Fibroblast of skin of left biceps (primary cell): ENCODE measurements at regions not wholly inside any gene's neighbourhood (a gene's known extent, or its start where the extent isn't known, plus 50 kb on each side); places are given as distances from the start of the nearest gene placed in this dataset.

Source experiments
- DNase-seq, 2 experiments: peaks; one replicate each; pipeline ENCODE4 v3.0.0-alpha.2; 2013; ENCODE audit warnings: low read depth in 2 of 2

GRCh38 chr4:111572470-111572869 is 572.8 kb upstream of the FAM241A start:
- DNase-seq = no peak

DNA sequence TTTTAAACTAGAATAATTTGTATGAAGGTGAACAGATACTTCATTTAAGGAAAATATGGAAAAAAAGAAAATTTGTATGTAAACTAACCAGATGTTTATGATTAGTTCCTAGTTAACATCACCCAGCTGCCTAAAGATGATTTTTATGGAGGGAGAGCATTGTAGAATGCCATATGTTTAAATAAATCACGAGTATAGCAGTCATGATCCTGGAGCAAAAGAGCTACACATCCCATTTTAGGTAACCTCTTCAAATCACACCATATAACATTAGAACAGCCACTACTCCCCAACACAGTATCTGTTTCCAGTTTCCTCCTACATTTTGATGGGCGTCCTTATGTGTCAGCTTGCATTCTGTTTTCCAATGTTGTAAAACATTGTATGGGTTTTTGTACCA is 571.9 kb upstream of the FAM241A start:
- no peak for DNase-seq

DNA sequence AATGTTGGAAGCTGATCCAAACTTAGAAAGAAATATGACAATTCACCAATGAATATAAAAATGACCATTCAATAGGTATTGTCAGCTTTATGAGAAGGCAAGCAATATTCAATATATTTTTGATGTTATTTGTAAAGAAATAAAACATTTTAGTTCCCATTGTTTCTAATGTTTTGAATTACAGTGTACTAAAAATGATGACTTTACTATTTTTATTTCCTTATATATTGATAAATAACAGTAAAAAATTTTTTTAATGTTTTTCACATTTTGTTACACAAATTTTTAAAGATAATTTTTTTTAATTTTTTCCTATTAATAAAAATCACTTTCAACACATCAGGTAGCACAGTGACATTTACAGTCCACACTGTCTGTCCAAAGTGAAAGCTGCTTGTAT is 565.5 kb upstream of the FAM241A start:
- DNase-seq = no peak

- no peak for DNase-seq
These were observed 549.8 kb upstream of the FAM241A start for GRCh38 chr4:111595456-111595855.

- no peak for DNase-seq
These were observed 548.8 kb upstream of the FAM241A start for GRCh38 chr4:111596491-111596890.

- DNase-seq = no peak
These were observed 543.6 kb upstream of the FAM241A start for GRCh38 chr4:111601671-111602070.

- no peak for DNase-seq
These were observed 542.4 kb upstream of the FAM241A start for GRCh38 chr4:111602848-111603247.

- no peak for DNase-seq
These were observed 540.1 kb upstream of the FAM241A start for GRCh38 chr4:111605111-111605510.

DNA sequence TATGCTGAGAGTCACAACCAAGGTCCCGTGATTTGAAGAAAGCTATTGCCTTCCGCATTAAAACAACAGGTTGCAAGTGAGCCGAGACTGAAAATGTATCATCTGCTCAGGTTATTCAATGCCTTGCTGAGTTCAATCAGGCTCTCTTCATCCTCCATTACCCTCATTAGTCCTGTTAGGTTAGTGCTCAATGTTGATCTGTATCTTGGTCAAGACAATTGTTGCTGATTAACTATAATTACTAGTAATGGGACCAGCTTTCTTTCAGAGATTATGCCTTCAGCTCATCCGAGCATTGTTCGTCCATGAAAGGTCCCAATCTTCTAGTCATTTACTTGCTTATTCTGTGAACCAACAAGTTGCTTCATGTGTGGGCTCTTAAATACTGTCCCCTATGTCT is 534.6 kb upstream of the FAM241A start:
- no peak for DNase-seq

DNA sequence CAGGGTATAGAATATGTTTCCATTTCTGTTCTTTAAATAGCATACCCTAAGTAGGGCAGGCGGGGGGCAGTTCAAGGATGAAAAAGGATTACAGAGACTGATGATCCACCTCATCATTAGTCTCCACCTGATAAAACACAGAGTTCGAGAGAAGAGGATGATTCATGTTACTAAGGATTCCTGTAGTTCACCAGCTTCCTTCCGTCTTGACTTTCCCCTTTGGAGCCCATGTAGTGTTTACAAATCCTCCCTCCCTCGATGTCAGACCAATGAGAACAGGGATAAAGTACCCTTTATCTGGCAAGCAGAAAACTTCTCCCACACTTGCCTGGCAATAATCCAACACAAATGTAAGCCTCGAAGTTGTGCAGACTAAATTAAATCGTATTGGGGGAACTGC is 526.3 kb upstream of the FAM241A start:
- DNase-seq = no peak

DNA sequence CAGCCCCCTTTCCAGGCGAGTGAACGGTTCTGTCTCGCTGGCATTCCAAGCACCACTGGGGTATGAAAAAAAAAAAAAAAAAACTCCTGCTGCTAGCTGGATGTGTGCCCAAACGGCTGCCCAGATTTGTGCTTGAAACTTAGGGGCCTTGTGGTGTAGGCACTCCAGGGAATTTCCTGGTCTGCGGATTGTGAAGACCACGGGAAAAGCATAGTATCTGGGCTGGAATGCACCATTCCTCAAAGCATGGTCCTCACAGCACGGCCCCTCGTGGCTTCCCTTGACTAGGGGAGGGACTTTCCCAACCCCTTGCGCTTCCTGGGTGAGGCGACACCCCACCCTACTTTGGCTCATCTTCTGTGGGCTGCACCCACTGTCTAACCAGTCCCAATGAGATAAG is 516.8 kb upstream of the FAM241A start:
- no peak for DNase-seq

DNA sequence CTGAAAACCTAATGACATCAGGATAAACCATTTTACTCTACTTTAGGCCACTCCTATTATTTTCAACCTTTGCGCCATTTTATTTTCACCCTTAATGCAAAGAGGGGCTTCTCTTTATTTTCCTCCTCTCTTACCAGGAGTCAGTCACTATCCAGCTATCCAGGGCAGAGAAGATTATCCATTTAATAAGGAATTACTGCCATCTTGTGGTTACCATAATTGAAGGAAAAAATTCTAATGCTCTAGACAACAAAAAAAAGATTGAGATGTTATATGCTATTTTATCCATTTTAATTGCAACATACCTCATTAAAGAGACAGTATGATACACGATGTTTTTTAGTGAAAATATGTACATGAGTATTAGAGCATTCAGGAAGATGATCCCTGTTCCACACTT is 514.5 kb upstream of the FAM241A start:
- DNase-seq = no peak

DNA sequence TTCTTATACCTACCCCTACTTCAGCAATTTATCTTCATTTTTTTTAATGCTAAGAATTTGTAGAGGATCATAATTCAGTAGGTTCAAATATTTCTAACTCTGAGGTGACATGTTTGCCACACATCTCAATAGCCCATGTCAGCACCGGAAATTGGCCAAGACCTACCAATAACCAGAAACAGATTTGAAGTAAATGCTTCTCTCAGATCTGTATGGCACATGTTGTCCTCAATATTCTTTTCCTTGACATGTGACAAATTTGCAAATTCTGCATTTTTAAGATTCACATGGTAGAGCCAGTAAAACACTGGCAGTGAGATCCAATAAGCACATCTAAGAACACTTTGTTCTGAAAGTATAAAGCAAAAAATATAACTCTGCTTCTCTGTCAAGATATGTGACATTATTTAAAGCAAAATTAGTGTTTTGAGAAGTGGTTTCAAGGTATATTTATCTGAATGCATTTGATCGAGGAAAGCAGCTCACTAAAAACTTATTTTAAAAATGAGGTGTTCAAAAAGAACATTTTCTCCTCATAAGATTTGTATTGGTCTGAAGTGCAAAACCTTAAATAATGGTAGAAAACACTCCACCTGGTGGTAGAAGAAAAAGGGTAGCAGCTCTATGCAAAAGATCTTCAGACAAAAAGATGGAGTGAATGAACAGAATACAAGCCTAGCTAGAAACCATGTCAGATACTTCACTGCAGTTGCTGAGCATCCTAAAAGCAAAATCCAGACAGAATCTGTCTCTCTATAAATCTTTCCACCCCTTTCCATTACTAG is 513.8 kb upstream of the FAM241A start:
- no peak for DNase-seq

DNA sequence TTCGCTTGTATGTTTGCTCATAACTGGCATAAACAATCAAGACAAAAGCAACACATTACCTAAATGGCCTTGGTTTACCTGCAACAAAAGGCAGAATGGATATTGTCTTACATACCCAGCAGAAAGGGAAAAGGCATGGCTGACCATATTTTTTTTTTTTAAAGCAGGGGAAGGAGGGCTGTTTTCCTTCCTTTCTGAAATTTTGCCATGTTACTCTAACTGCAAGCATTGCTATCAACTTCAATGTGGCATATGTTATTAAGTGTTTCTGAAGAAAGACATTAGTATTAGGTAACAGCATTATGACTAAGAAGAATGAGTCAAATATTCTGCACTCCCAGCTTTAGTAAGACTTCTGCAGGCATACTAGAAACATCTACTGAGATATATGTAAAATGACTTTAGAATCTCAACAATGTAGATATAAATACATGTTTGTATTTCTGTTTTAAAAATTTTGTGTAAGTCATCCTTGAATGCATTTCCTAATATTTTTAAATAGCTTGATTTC is 512.6 kb upstream of the FAM241A start:
- DNase-seq = peak in 1 of 2 experiments; percentile 48

GRCh38 chr4:111633663-111634266 is 511.5 kb upstream of the FAM241A start:
- no peak for DNase-seq

- no peak for DNase-seq
These were observed 509.6 kb upstream of the FAM241A start for GRCh38 chr4:111635646-111636045.

GRCh38 chr4:111636961-111637585 is 508.2 kb upstream of the FAM241A start:
- DNase-seq = no peak

GRCh38 chr4:111639120-111639690 is 506.0 kb upstream of the FAM241A start:
- DNase-seq = no peak

DNA sequence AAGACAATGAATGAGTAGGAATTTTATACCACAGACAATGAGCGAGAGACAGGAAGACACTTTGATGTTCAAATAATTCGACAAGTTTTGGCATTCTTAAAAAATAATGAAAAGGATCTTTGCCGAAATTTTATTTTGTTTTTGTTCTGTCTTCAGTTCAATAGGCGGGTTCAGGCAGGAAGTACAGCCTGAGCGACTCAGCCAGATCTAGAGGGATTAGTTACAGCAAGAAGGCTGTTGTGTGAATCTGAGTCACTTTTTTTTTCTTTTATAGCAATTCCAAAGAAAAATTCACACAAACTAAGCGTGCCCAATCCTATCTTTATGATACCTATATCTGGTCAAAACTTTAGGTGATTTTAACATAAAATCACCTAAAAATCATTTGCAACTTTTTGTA is 505.4 kb upstream of the FAM241A start:
- DNase-seq = no peak

GRCh38 chr4:111641813-111642579 is 503.3 kb upstream of the FAM241A start:
- peak; percentile 79 to 86 for DNase-seq

DNA sequence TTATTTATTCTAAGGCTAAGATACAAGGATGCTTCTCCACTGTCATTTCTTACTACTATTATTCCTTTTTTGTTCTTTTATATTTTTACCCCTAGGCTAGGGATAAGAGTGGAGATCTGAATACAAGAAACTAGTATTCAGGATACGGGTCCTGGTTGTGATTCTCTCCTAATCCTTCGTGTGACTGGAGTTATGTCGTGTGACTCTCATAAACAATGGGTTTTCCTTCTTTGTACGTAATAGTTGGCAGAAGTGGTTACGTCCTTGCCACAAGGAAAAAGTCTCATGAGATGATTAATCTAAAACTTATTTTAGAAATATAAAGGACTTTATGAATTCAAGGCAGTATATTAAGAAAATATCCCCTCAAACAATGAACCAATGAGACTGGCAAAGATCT is 497.2 kb upstream of the FAM241A start:
- no peak for DNase-seq

DNA sequence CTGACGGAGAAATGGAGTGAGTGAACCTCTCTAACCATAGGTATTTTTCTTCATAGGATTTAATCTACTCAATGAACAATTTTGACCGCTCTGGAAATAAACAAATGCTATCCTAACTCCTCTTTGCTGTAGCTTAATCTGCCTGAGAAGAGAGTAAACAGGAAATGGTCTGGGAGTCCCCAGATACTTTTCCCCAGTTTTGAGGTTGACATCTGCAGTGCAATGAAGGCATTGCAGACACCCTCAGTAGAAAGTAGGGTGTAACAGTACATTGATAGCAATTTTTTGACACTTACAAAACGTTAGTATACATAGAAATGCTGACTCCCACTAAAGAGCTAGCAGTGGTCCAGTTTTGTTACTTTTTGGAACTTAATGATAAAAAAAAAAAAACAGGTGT is 495.9 kb upstream of the FAM241A start:
- no peak for DNase-seq
